ENCODE measurements at regions not wholly inside any gene's neighbourhood (a gene's known extent, or its start where the extent isn't known, plus 50 kb on each side); places are given as distances from the start of the nearest gene placed in this dataset.

DNA sequence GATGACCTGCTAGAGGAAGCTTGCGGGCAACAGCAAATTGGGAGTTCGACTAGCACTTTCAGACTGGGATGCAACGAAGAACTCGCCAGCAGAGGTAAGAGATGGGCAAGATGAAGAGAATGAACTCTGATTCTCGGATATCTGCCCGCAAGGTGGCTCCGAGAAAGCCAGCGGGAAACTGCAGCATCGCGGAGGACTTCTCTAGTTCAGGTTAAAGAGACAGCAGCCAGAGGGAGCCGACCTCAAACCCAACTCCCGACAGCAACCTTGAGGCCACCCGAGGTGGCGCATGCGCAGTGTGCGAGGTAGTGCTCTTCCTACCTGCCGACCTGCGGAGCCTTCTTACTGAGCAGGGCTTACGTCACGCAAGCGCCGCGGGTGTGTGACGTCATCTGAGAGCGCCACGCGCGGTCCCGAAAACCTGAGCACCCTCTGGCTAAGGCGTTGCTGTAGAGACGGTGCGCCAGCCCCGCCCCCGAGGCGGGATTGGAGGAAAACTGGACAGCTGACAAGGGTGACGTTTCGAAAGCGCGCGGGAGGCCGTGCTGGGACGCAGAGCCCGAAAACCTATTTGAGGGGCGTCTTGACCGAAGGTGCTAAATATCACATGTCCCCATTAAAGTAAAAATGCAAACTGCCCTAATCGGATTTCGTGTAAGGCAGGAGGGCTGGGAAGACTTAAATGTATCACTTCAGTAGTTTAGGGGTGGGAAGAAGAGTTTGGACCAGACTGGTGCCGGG, 110.5 kb upstream of the SLC25A33 start:
- TF ChIP-seq, protein P1, sequence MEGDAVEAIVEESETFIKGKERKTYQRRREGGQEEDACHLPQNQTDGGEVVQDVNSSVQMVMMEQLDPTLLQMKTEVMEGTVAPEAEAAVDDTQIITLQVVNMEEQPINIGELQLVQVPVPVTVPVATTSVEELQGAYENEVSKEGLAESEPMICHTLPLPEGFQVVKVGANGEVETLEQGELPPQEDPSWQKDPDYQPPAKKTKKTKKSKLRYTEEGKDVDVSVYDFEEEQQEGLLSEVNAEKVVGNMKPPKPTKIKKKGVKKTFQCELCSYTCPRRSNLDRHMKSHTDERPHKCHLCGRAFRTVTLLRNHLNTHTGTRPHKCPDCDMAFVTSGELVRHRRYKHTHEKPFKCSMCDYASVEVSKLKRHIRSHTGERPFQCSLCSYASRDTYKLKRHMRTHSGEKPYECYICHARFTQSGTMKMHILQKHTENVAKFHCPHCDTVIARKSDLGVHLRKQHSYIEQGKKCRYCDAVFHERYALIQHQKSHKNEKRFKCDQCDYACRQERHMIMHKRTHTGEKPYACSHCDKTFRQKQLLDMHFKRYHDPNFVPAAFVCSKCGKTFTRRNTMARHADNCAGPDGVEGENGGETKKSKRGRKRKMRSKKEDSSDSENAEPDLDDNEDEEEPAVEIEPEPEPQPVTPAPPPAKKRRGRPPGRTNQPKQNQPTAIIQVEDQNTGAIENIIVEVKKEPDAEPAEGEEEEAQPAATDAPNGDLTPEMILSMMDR (IDR thresholded peaks at IDR 0.05): no peak
- TF ChIP-seq POLR2AphosphoS5 (IDR thresholded peaks at IDR 0.05; ENCODE audit: low read depth, low read length) (peak; percentile 54; the same call in 1 of the 2 replicates), SIN3A (IDR thresholded peaks at IDR 0.05; ENCODE audit: borderline replicate concordance, insufficient read depth, low read depth, low read length) (no peak), TCF7L2 (IDR thresholded peaks at IDR 0.05; ENCODE audit: low read depth, low read length) (peak; percentile 62)
- TF ChIP-seq, protein P2, sequence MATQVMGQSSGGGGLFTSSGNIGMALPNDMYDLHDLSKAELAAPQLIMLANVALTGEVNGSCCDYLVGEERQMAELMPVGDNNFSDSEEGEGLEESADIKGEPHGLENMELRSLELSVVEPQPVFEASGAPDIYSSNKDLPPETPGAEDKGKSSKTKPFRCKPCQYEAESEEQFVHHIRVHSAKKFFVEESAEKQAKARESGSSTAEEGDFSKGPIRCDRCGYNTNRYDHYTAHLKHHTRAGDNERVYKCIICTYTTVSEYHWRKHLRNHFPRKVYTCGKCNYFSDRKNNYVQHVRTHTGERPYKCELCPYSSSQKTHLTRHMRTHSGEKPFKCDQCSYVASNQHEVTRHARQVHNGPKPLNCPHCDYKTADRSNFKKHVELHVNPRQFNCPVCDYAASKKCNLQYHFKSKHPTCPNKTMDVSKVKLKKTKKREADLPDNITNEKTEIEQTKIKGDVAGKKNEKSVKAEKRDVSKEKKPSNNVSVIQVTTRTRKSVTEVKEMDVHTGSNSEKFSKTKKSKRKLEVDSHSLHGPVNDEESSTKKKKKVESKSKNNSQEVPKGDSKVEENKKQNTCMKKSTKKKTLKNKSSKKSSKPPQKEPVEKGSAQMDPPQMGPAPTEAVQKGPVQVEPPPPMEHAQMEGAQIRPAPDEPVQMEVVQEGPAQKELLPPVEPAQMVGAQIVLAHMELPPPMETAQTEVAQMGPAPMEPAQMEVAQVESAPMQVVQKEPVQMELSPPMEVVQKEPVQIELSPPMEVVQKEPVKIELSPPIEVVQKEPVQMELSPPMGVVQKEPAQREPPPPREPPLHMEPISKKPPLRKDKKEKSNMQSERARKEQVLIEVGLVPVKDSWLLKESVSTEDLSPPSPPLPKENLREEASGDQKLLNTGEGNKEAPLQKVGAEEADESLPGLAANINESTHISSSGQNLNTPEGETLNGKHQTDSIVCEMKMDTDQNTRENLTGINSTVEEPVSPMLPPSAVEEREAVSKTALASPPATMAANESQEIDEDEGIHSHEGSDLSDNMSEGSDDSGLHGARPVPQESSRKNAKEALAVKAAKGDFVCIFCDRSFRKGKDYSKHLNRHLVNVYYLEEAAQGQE (IDR thresholded peaks at IDR 0.05; ENCODE audit: insufficient read depth in 1 of 2, low read depth in 2 of 2, low read length in 1 of 2): peak in 1 of 2 experiments; percentile 56; a peak in 1 of 4 replicates
